ENCODE measurements at regions not wholly inside any gene's neighbourhood (a gene's known extent, or its start where the extent isn't known, plus 50 kb on each side); places are given as distances from the start of the nearest gene placed in this dataset.

- H3K9me3 ChIP-seq (ENCODE audit: low read length) = no peaks in the 10 kb centered on the region
- no peaks in the 10 kb centered on the region for H3F3A ChIP-seq (ENCODE audit: insufficient read depth, low read length)
- TF ChIP-seq EZH2 (IDR thresholded peaks at IDR 0.05; ENCODE audit: borderline replicate concordance, low read length) (no peak), CTCF (IDR thresholded peaks at IDR 0.05; ENCODE audit: low read length) (no peak)
- H3K4me2 ChIP-seq (ENCODE audit: low read length) = no peak overlapping the region
- H3K4me3 ChIP-seq (ENCODE audit: low read depth, low read length, poor library complexity, severe bottlenecking) = no peak overlapping the region
- no peak overlapping the region for H3K9ac ChIP-seq (ENCODE audit: low read length)
- no peaks in the 10 kb centered on the region for H4K20me1 ChIP-seq (ENCODE audit: insufficient read depth, low read length)
- H3K27me3 ChIP-seq (ENCODE audit: insufficient read depth, low read length) = no peaks in the 10 kb centered on the region
- no peaks in the 10 kb centered on the region for H3K36me3 ChIP-seq (ENCODE audit: insufficient read depth, low read length)
- no peaks in the 10 kb centered on the region for H3K9me2 ChIP-seq (ENCODE audit: low read depth, low read length)
- no peaks in the 10 kb centered on the region for H3K79me2 ChIP-seq (ENCODE audit: insufficient read depth, low read length)
- no peak overlapping the region for H2AFZ ChIP-seq (ENCODE audit: low read length)
- H3K27ac ChIP-seq (ENCODE audit: low read depth, low read length, poor library complexity, severe bottlenecking) = no peak overlapping the region
- no peaks in the 10 kb centered on the region for H3K4me1 ChIP-seq (ENCODE audit: insufficient read depth, low read length, severe bottlenecking)
Measured at GRCh38 chr5:144880513-144880912, 709.8 kb downstream of the KCTD16 start.

GRCh38 chr5:144876990-144877389, 706.3 kb downstream of the KCTD16 start:
- Histone ChIP-seq H3K36me3 (ENCODE audit: insufficient read depth, low read length) (no peaks in the 10 kb centered on the region), H3F3A (ENCODE audit: insufficient read depth, low read length) (no peaks in the 10 kb centered on the region), H3K27ac (ENCODE audit: low read depth, low read length, poor library complexity, severe bottlenecking) (no peak overlapping the region), H4K20me1 (ENCODE audit: insufficient read depth, low read length) (no peaks in the 10 kb centered on the region), H3K79me2 (ENCODE audit: insufficient read depth, low read length) (no peaks in the 10 kb centered on the region), H3K4me3 (ENCODE audit: low read depth, low read length, poor library complexity, severe bottlenecking) (no peak overlapping the region), H3K4me1 (ENCODE audit: insufficient read depth, low read length, severe bottlenecking) (no peaks in the 10 kb centered on the region), H3K9ac (ENCODE audit: low read length) (no peak overlapping the region), H3K4me2 (ENCODE audit: low read length) (no peak overlapping the region), H3K9me2 (ENCODE audit: low read depth, low read length) (no peaks in the 10 kb centered on the region), H2AFZ (ENCODE audit: low read length) (no peak overlapping the region), H3K9me3 (ENCODE audit: low read length) (no peaks in the 10 kb centered on the region), H3K27me3 (ENCODE audit: insufficient read depth, low read length) (no peaks in the 10 kb centered on the region)
- no peak for TF ChIP-seq EZH2 (IDR thresholded peaks at IDR 0.05; ENCODE audit: borderline replicate concordance, low read length)
- no peak for TF ChIP-seq CTCF (IDR thresholded peaks at IDR 0.05; ENCODE audit: low read length)

- Histone ChIP-seq H4K20me1 (ENCODE audit: insufficient read depth, low read length) (no peaks in the 10 kb centered on the region), H3K9me2 (ENCODE audit: low read depth, low read length) (no peaks in the 10 kb centered on the region), H3K9me3 (ENCODE audit: low read length) (no peaks in the 10 kb centered on the region), H3K27me3 (ENCODE audit: insufficient read depth, low read length) (no peaks in the 10 kb centered on the region), H2AFZ (ENCODE audit: low read length) (no peak overlapping the region), H3K27ac (ENCODE audit: low read depth, low read length, poor library complexity, severe bottlenecking) (no peak overlapping the region), H3K4me1 (ENCODE audit: insufficient read depth, low read length, severe bottlenecking) (no peaks in the 10 kb centered on the region), H3F3A (ENCODE audit: insufficient read depth, low read length) (no peaks in the 10 kb centered on the region), H3K79me2 (ENCODE audit: insufficient read depth, low read length) (no peaks in the 10 kb centered on the region), H3K4me2 (ENCODE audit: low read length) (no peak overlapping the region), H3K36me3 (ENCODE audit: insufficient read depth, low read length) (no peaks in the 10 kb centered on the region), H3K4me3 (ENCODE audit: low read depth, low read length, poor library complexity, severe bottlenecking) (no peak overlapping the region), H3K9ac (ENCODE audit: low read length) (no peak overlapping the region)
- TF ChIP-seq EZH2 (IDR thresholded peaks at IDR 0.05; ENCODE audit: borderline replicate concordance, low read length) (no peak), CTCF (IDR thresholded peaks at IDR 0.05; ENCODE audit: low read length) (no peak)
Measured at GRCh38 chr5:144873076-144873475, 702.4 kb downstream of the KCTD16 start.

All from OCI-LY1 (cell line).